Neural cell (in vitro differentiated cells): ENCODE measurements at regions not wholly inside any gene's neighbourhood (a gene's known extent, or its start where the extent isn't known, plus 50 kb on each side); places are given as distances from the start of the nearest gene placed in this dataset.

Source experiments
- CTCF ChIP-seq: fragments of 450-650 bp; IDR thresholded peaks from 2 replicates; pipeline ENCODE4 v1.5.1; 2014; ENCODE audit warnings: antibody characterized with exemption, mild to moderate bottlenecking, moderate library complexity; ENCODE audit not compliant: poor library complexity, severe bottlenecking
- EP300 ChIP-seq: fragments of 450-650 bp; conservative IDR thresholded peaks from 2 replicates; pipeline ENCODE4 v1.6.1; 2014; ENCODE audit warnings: antibody characterized with exemption, mild to moderate bottlenecking, moderate library complexity; ENCODE audit not compliant: poor library complexity, severe bottlenecking
- EZH2 ChIP-seq: fragments of 200-600, 300-800 bp; shearing (Covaris generic), sonication (generic); IDR thresholded peaks from 2 replicates; pipeline ENCODE4 v1.6.1; 2014; ENCODE audit warnings: antibody characterized with exemption, low read length, borderline replicate concordance, mild to moderate bottlenecking; ENCODE audit not compliant: insufficient read depth, poor library complexity, severe bottlenecking
- MXI1 ChIP-seq: fragments of 450-650 bp; conservative IDR thresholded peaks from 2 replicates; pipeline ENCODE4 v1.6.1; 2014; ENCODE audit warnings: antibody characterized with exemption, mild to moderate bottlenecking; ENCODE audit not compliant: poor library complexity, severe bottlenecking
- POLR2AphosphoS5 ChIP-seq: IDR thresholded peaks from 2 replicates; pipeline ENCODE4 v1.6.1; 2012
- RAD21 ChIP-seq: fragments of 450-650 bp; conservative IDR thresholded peaks from 2 replicates; pipeline ENCODE4 v1.6.1; 2014; ENCODE audit warnings: antibody characterized with exemption, mild to moderate bottlenecking, moderate library complexity
- REST ChIP-seq: IDR thresholded peaks from 2 replicates; pipeline ENCODE4 v1.6.1; 2012; ENCODE audit warnings: borderline replicate concordance
- SMC3 ChIP-seq: fragments of 450-650 bp; conservative IDR thresholded peaks from 2 replicates; pipeline ENCODE4 v1.6.1; 2014; ENCODE audit warnings: antibody characterized with exemption, mild to moderate bottlenecking, moderate library complexity; ENCODE audit not compliant: poor library complexity
- TAF1 ChIP-seq: IDR thresholded peaks from 2 replicates; pipeline ENCODE4 v1.6.1; 2012; ENCODE audit warnings: low read depth

- TF ChIP-seq CTCF (no peak), POLR2AphosphoS5 (no peak), EP300 (no peak), EZH2 (no peak), RAD21 (no peak), REST (no peak), TAF1 (no peak), MXI1 (no peak), SMC3 (no peak)
These were observed 546.9 kb upstream of the GHITM start for GRCh38 chr10:83592337-83592935.
